ENCODE measurements at regions not wholly inside any gene's neighbourhood (a gene's known extent, or its start where the extent isn't known, plus 50 kb on each side); places are given as distances from the start of the nearest gene placed in this dataset.

GRCh38 chr13:62684359-62684758 is 1268.7 kb upstream of the PCDH20 start:
- CTCF ChIA-PET, result no interaction called here
- WGBS (ENCODE audit: insufficient coverage), result no CpG with 5 or more reads among the region's 2 CpGs
- Histone ChIP-seq H3K9me3 (ENCODE audit: control extremely low read depth in 1 of 5, control insufficient read depth in 4 of 5, insufficient read depth in 2 of 5, low read depth in 1 of 5, low read length in 4 of 5) (no peaks in the 10 kb centered on the region), H3K27ac (ENCODE audit: insufficient read depth in 1 of 2, low read depth in 1 of 2, low read length in 2 of 2, poor library complexity in 1 of 2, severe bottlenecking in 2 of 2) (no peak overlapping the region), H3K4me3 (ENCODE audit: control insufficient read depth in 1 of 7, extremely low read depth in 1 of 7, insufficient read depth in 4 of 7, low read depth in 2 of 7, low read length in 6 of 7) (no peak overlapping the region), H3K36me3 (ENCODE audit: control insufficient read depth in 4 of 4, insufficient read depth in 4 of 4, low read length in 3 of 4) (no peaks in the 10 kb centered on the region), H3K4me1 (ENCODE audit: control extremely low read depth in 1 of 4, control insufficient read depth in 4 of 4, insufficient read depth in 4 of 4, low read length in 3 of 4) (no peaks in the 10 kb centered on the region), H3K27me3 (replicated peaks in 2 of 5; ENCODE audit: control insufficient read depth in 4 of 5, insufficient read depth in 5 of 5, low read length in 4 of 5) (no peaks in the 10 kb centered on the region)
- no peak for DNase-seq
- POLR2A ChIA-PET, result no interaction called here

GRCh38 chr13:62682788-62683187 is 1267.1 kb upstream of the PCDH20 start:
- Histone ChIP-seq H3K4me3 (ENCODE audit: control insufficient read depth in 1 of 7, extremely low read depth in 1 of 7, insufficient read depth in 4 of 7, low read depth in 2 of 7, low read length in 6 of 7) (no peak overlapping the region), H3K4me1 (ENCODE audit: control extremely low read depth in 1 of 4, control insufficient read depth in 4 of 4, insufficient read depth in 4 of 4, low read length in 3 of 4) (no peaks in the 10 kb centered on the region), H3K9me3 (ENCODE audit: control extremely low read depth in 1 of 5, control insufficient read depth in 4 of 5, insufficient read depth in 2 of 5, low read depth in 1 of 5, low read length in 4 of 5) (no peaks in the 10 kb centered on the region), H3K27ac (ENCODE audit: insufficient read depth in 1 of 2, low read depth in 1 of 2, low read length in 2 of 2, poor library complexity in 1 of 2, severe bottlenecking in 2 of 2) (no peak overlapping the region), H3K27me3 (replicated peaks in 2 of 5; ENCODE audit: control insufficient read depth in 4 of 5, insufficient read depth in 5 of 5, low read length in 4 of 5) (no peaks in the 10 kb centered on the region), H3K36me3 (ENCODE audit: control insufficient read depth in 4 of 4, insufficient read depth in 4 of 4, low read length in 3 of 4) (no peaks in the 10 kb centered on the region)
- WGBS (ENCODE audit: insufficient coverage), result no CpG with 5 or more reads among the region's 4 CpGs
- ChIA-PET CTCF (no interaction called here), POLR2A (no interaction called here)
- DNase-seq, result no peak

DNA sequence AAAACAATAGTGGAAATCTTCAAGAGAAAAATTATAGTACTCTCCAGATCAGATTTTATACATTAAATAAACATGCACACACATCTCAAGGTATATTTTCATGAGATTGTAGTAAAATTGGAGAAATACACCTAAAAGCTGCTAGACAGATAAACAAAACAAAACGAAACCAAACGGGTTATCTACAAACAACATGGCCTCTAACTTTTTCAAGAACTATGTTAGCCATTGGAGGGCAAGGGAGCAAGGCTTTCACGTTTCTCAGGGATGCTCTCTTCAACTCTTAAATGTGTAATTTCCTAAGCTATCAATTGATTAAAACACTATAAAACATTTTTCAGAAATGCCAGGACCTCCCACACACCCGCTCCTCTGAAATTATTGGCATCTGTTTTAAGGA is 1262.4 kb upstream of the PCDH20 start:
- no peak for DNase-seq
- ChIA-PET CTCF (no interaction called here), POLR2A (no interaction called here)
- H3K9me3 ChIP-seq (ENCODE audit: control extremely low read depth in 1 of 5, control insufficient read depth in 4 of 5, insufficient read depth in 2 of 5, low read depth in 1 of 5, low read length in 4 of 5), result no peaks in the 10 kb centered on the region
- no peak overlapping the region for H3K4me3 ChIP-seq (ENCODE audit: control insufficient read depth in 1 of 7, extremely low read depth in 1 of 7, insufficient read depth in 4 of 7, low read depth in 2 of 7, low read length in 6 of 7)
- no peaks in the 10 kb centered on the region for H3K4me1 ChIP-seq (ENCODE audit: control extremely low read depth in 1 of 4, control insufficient read depth in 4 of 4, insufficient read depth in 4 of 4, low read length in 3 of 4)
- H3K27me3 ChIP-seq (replicated peaks in 2 of 5; ENCODE audit: control insufficient read depth in 4 of 5, insufficient read depth in 5 of 5, low read length in 4 of 5), result no peaks in the 10 kb centered on the region
- WGBS (ENCODE audit: insufficient coverage), result 100% methylated on average over 1 of the region's 4 CpGs
- no peak overlapping the region for H3K27ac ChIP-seq (ENCODE audit: insufficient read depth in 1 of 2, low read depth in 1 of 2, low read length in 2 of 2, poor library complexity in 1 of 2, severe bottlenecking in 2 of 2)
- no peaks in the 10 kb centered on the region for H3K36me3 ChIP-seq (ENCODE audit: control insufficient read depth in 4 of 4, insufficient read depth in 4 of 4, low read length in 3 of 4)

- no peak overlapping the region for H3K4me3 ChIP-seq (ENCODE audit: control insufficient read depth in 1 of 7, extremely low read depth in 1 of 7, insufficient read depth in 4 of 7, low read depth in 2 of 7, low read length in 6 of 7)
- no peaks in the 10 kb centered on the region for H3K27me3 ChIP-seq (replicated peaks in 2 of 5; ENCODE audit: control insufficient read depth in 4 of 5, insufficient read depth in 5 of 5, low read length in 4 of 5)
- no CpG with 5 or more reads among the region's 1 CpG for WGBS (ENCODE audit: insufficient coverage)
- H3K36me3 ChIP-seq (ENCODE audit: control insufficient read depth in 4 of 4, insufficient read depth in 4 of 4, low read length in 3 of 4), result no peaks in the 10 kb centered on the region
- H3K4me1 ChIP-seq (ENCODE audit: control extremely low read depth in 1 of 4, control insufficient read depth in 4 of 4, insufficient read depth in 4 of 4, low read length in 3 of 4), result no peaks in the 10 kb centered on the region
- ChIA-PET POLR2A (no interaction called here), CTCF (no interaction called here)
- no peak for DNase-seq
- H3K27ac ChIP-seq (ENCODE audit: insufficient read depth in 1 of 2, low read depth in 1 of 2, low read length in 2 of 2, poor library complexity in 1 of 2, severe bottlenecking in 2 of 2), result no peak overlapping the region
- H3K9me3 ChIP-seq (ENCODE audit: control extremely low read depth in 1 of 5, control insufficient read depth in 4 of 5, insufficient read depth in 2 of 5, low read depth in 1 of 5, low read length in 4 of 5), result no peaks in the 10 kb centered on the region
These were observed 1248.1 kb upstream of the PCDH20 start for GRCh38 chr13:62663767-62664166.

GRCh38 chr13:62659365-62659764 is 1243.7 kb upstream of the PCDH20 start:
- POLR2A ChIA-PET, result no interaction called here
- DNase-seq, result no peak
- H3K9me3 ChIP-seq (ENCODE audit: control extremely low read depth in 1 of 5, control insufficient read depth in 4 of 5, insufficient read depth in 2 of 5, low read depth in 1 of 5, low read length in 4 of 5), result no peaks in the 10 kb centered on the region
- WGBS (ENCODE audit: insufficient coverage), result no CpG with 5 or more reads among the region's 3 CpGs
- H3K4me1 ChIP-seq (ENCODE audit: control extremely low read depth in 1 of 4, control insufficient read depth in 4 of 4, insufficient read depth in 4 of 4, low read length in 3 of 4), result no peaks in the 10 kb centered on the region
- H3K4me3 ChIP-seq (ENCODE audit: control insufficient read depth in 1 of 7, extremely low read depth in 1 of 7, insufficient read depth in 4 of 7, low read depth in 2 of 7, low read length in 6 of 7), result no peak overlapping the region
- H3K27ac ChIP-seq (ENCODE audit: insufficient read depth in 1 of 2, low read depth in 1 of 2, low read length in 2 of 2, poor library complexity in 1 of 2, severe bottlenecking in 2 of 2), result no peak overlapping the region
- no peaks in the 10 kb centered on the region for H3K36me3 ChIP-seq (ENCODE audit: control insufficient read depth in 4 of 4, insufficient read depth in 4 of 4, low read length in 3 of 4)
- CTCF ChIA-PET, result no interaction called here
- H3K27me3 ChIP-seq (replicated peaks in 2 of 5; ENCODE audit: control insufficient read depth in 4 of 5, insufficient read depth in 5 of 5, low read length in 4 of 5), result no peaks in the 10 kb centered on the region

- POLR2A ChIA-PET, result no interaction called here
- CTCF ChIA-PET, result no interaction called here
These were observed 1237.7 kb upstream of the PCDH20 start for GRCh38 chr13:62653371-62653770.

GRCh38 chr13:62643799-62644524 is 1228.3 kb upstream of the PCDH20 start:
- CTCF ChIA-PET, result no interaction called here
- no peak for DNase-seq
- no peaks in the 10 kb centered on the region for H3K36me3 ChIP-seq (ENCODE audit: control insufficient read depth in 4 of 4, insufficient read depth in 4 of 4, low read length in 3 of 4)
- POLR2A ChIA-PET, result no interaction called here
- no peaks in the 10 kb centered on the region for H3K4me1 ChIP-seq (ENCODE audit: control extremely low read depth in 1 of 4, control insufficient read depth in 4 of 4, insufficient read depth in 4 of 4, low read length in 3 of 4)
- no peak overlapping the region for H3K4me3 ChIP-seq (ENCODE audit: control insufficient read depth in 1 of 7, extremely low read depth in 1 of 7, insufficient read depth in 4 of 7, low read depth in 2 of 7, low read length in 6 of 7)
- H3K9me3 ChIP-seq (ENCODE audit: control extremely low read depth in 1 of 5, control insufficient read depth in 4 of 5, insufficient read depth in 2 of 5, low read depth in 1 of 5, low read length in 4 of 5), result no peaks in the 10 kb centered on the region
- no peaks in the 10 kb centered on the region for H3K27me3 ChIP-seq (replicated peaks in 2 of 5; ENCODE audit: control insufficient read depth in 4 of 5, insufficient read depth in 5 of 5, low read length in 4 of 5)
- no peak overlapping the region for H3K27ac ChIP-seq (ENCODE audit: insufficient read depth in 1 of 2, low read depth in 1 of 2, low read length in 2 of 2, poor library complexity in 1 of 2, severe bottlenecking in 2 of 2)
- 88% methylated on average over 2 of the region's 2 CpGs for WGBS (ENCODE audit: insufficient coverage)

More at GRCh38 chr13:62653371-62653770, 1237.7 kb upstream of the PCDH20 start:
- H3K9me3 ChIP-seq (ENCODE audit: control extremely low read depth in 1 of 5, control insufficient read depth in 4 of 5, insufficient read depth in 2 of 5, low read depth in 1 of 5, low read length in 4 of 5), result no peaks in the 10 kb centered on the region
- H3K27ac ChIP-seq (ENCODE audit: insufficient read depth in 1 of 2, low read depth in 1 of 2, low read length in 2 of 2, poor library complexity in 1 of 2, severe bottlenecking in 2 of 2), result no peak overlapping the region
- H3K4me3 ChIP-seq (ENCODE audit: control insufficient read depth in 1 of 7, extremely low read depth in 1 of 7, insufficient read depth in 4 of 7, low read depth in 2 of 7, low read length in 6 of 7), result no peak overlapping the region
- no peaks in the 10 kb centered on the region for H3K4me1 ChIP-seq (ENCODE audit: control extremely low read depth in 1 of 4, control insufficient read depth in 4 of 4, insufficient read depth in 4 of 4, low read length in 3 of 4)
- no peaks in the 10 kb centered on the region for H3K27me3 ChIP-seq (replicated peaks in 2 of 5; ENCODE audit: control insufficient read depth in 4 of 5, insufficient read depth in 5 of 5, low read length in 4 of 5)
- DNase-seq, result no peak
- no peaks in the 10 kb centered on the region for H3K36me3 ChIP-seq (ENCODE audit: control insufficient read depth in 4 of 4, insufficient read depth in 4 of 4, low read length in 3 of 4)
